ENCODE measurements at regions not wholly inside any gene's neighbourhood (a gene's known extent, or its start where the extent isn't known, plus 50 kb on each side); places are given as distances from the start of the nearest gene placed in this dataset.

- TF ChIP-seq POLR2A (IDR thresholded peaks at IDR 0.05; ENCODE audit: low read depth, low read length) (no peak), POLR2AphosphoS5 (IDR thresholded peaks at IDR 0.05; ENCODE audit: low read depth, low read length) (no peak), TAF1 (IDR thresholded peaks at IDR 0.05; ENCODE audit: low read depth, low read length) (no peak), POU2F2 (IDR thresholded peaks at IDR 0.05; ENCODE audit: low read depth, low read length) (no peak), PAX5 (IDR thresholded peaks at IDR 0.05; ENCODE audit: insufficient read depth, low read length, severe bottlenecking) (no peak)
Measured at GRCh38 chr6:33933101-33933500, 129.3 kb upstream of the MLN start.
